Activated naive CD4-positive, alpha-beta T cell treated with anti-CD3 and anti-CD28 coated beads, Interleukin-2, amount 10 ng/mL, durations not matched to agents 7 days and 5 days (primary cell): ENCODE measurements at regions not wholly inside any gene's neighbourhood (a gene's known extent, or its start where the extent isn't known, plus 50 kb on each side); places are given as distances from the start of the nearest gene placed in this dataset.

ENCODE experiments used
- CTCF ChIA-PET: fragments of 350-600 bp; sonication (Branson Sonifier 250); formaldehyde crosslinking; loops from one replicate; lab custom pipeline; 2021; ENCODE audit warnings: antibody characterized with exemption; lab: Charles Lee
- DNase-seq: peaks from one replicate; pipeline ENCODE4 v3.0.0-alpha.2; 2020
- H3K27ac Mint-ChIP-seq: one replicate; pipeline ENCODE4 v1.8.0; 2021; ENCODE audit warnings: mild to moderate bottlenecking, moderate library complexity, mixed read lengths
- H3K27me3 Mint-ChIP-seq: one replicate; pipeline ENCODE4 v1.8.0; 2021; ENCODE audit warnings: mild to moderate bottlenecking, mixed read lengths
- H3K36me3 Mint-ChIP-seq: one replicate; pipeline ENCODE4 v1.8.0; 2021; ENCODE audit warnings: mixed read lengths
- H3K4me1 Mint-ChIP-seq: one replicate; pipeline ENCODE4 v1.8.0; 2021; ENCODE audit warnings: mixed read lengths
- H3K4me3 Mint-ChIP-seq: one replicate; pipeline ENCODE4 v1.8.0; 2021; ENCODE audit warnings: mild to moderate bottlenecking, moderate library complexity, mixed read lengths
- H3K9me3 Mint-ChIP-seq: one replicate; pipeline ENCODE4 v1.8.0; 2021; ENCODE audit warnings: mixed read lengths

- H3K4me1 Mint-ChIP-seq, result no peaks in the 10 kb centered on the region
- no peak overlapping the region for H3K27ac Mint-ChIP-seq
- no peak overlapping the region for H3K4me3 Mint-ChIP-seq
- peaks cover 14% of the 10 kb centered on the region for H3K36me3 Mint-ChIP-seq
- H3K9me3 Mint-ChIP-seq, result peaks cover 22% of the 10 kb centered on the region
- no peak for DNase-seq
- CTCF ChIA-PET, result interaction anchor here (0.6 kb wide), 1 partner anchor 71 kb away, joined by 3 read pairs; no protein-coding TSS in a partner anchor
- peaks cover 8% of the 10 kb centered on the region for H3K27me3 Mint-ChIP-seq
Observed at GRCh38 chr9:20111173-20111843, 322.5 kb upstream of the SLC24A2 start.

- CTCF ChIA-PET, result no interaction called here
- Mint-ChIP-seq H3K27ac (no peak overlapping the region), H3K9me3 (peaks cover 26% of the 10 kb centered on the region), H3K4me1 (no peaks in the 10 kb centered on the region), H3K27me3 (no peaks in the 10 kb centered on the region), H3K4me3 (no peak overlapping the region), H3K36me3 (peaks cover 19% of the 10 kb centered on the region)
- no peak for DNase-seq
Observed at GRCh38 chr9:20095430-20096092, 306.7 kb upstream of the SLC24A2 start.

GRCh38 chr9:20092561-20092960 is 303.7 kb upstream of the SLC24A2 start:
- Mint-ChIP-seq H3K27me3 (no peaks in the 10 kb centered on the region), H3K27ac (no peak overlapping the region), H3K36me3 (peaks cover 21% of the 10 kb centered on the region), H3K4me1 (peaks cover 3% of the 10 kb centered on the region), H3K4me3 (no peak overlapping the region), H3K9me3 (peaks cover 29% of the 10 kb centered on the region)
- DNase-seq, result no peak
- CTCF ChIA-PET, result no interaction called here

GRCh38 chr9:20087481-20087880 is 298.6 kb upstream of the SLC24A2 start:
- CTCF ChIA-PET, result no interaction called here
- Mint-ChIP-seq H3K27ac (no peak overlapping the region), H3K4me1 (peaks cover 3% of the 10 kb centered on the region), H3K4me3 (no peak overlapping the region), H3K9me3 (peaks cover 23% of the 10 kb centered on the region), H3K36me3 (peaks cover 12% of the 10 kb centered on the region), H3K27me3 (no peaks in the 10 kb centered on the region)
- no peak for DNase-seq

GRCh38 chr9:20085842-20086241 is 297.0 kb upstream of the SLC24A2 start:
- H3K27ac Mint-ChIP-seq, result no peak overlapping the region
- no peak for DNase-seq
- peaks cover 3% of the 10 kb centered on the region for H3K4me1 Mint-ChIP-seq
- peaks cover 6% of the 10 kb centered on the region for H3K36me3 Mint-ChIP-seq
- H3K9me3 Mint-ChIP-seq, result peaks cover 11% of the 10 kb centered on the region
- no peaks in the 10 kb centered on the region for H3K27me3 Mint-ChIP-seq
- H3K4me3 Mint-ChIP-seq, result no peak overlapping the region
- CTCF ChIA-PET, result no interaction called here

- Mint-ChIP-seq H3K36me3 (peaks cover 6% of the 10 kb centered on the region), H3K9me3 (peaks cover 4% of the 10 kb centered on the region), H3K27ac (no peak overlapping the region), H3K4me1 (no peaks in the 10 kb centered on the region), H3K4me3 (no peak overlapping the region), H3K27me3 (no peaks in the 10 kb centered on the region)
- no peak for DNase-seq
- CTCF ChIA-PET, result no interaction called here
Observed at GRCh38 chr9:20084125-20084524, 295.3 kb upstream of the SLC24A2 start.

DNA sequence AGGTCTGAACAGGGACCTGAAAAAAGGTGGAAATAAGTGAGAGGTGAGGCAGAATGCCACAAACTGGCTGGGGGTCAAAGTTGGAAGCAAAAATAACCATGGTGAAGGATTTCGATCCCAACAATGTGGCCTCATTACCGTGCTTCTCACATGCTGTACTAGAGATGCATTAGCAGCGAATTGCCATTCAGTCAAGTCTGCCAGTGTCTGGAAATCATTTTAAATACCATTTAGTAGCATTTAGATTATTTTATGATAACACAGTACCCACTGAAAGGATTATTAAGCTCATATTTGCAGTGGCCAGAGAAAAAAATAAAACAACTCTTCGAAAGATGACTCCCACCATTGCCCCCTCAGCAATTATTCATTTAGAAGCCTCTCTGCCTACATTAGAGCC is 294.6 kb upstream of the SLC24A2 start:
- peaks cover 4% of the 10 kb centered on the region for H3K9me3 Mint-ChIP-seq
- H3K27me3 Mint-ChIP-seq, result peaks cover 3% of the 10 kb centered on the region
- CTCF ChIA-PET, result no interaction called here
- no peak overlapping the region for H3K27ac Mint-ChIP-seq
- peaks cover 6% of the 10 kb centered on the region for H3K36me3 Mint-ChIP-seq
- DNase-seq, result no peak
- H3K4me3 Mint-ChIP-seq, result no peak overlapping the region
- no peaks in the 10 kb centered on the region for H3K4me1 Mint-ChIP-seq

- DNase-seq, result no peak
- Mint-ChIP-seq H3K4me1 (no peaks in the 10 kb centered on the region), H3K27ac (no peak overlapping the region), H3K27me3 (peaks cover 4% of the 10 kb centered on the region), H3K4me3 (no peak overlapping the region), H3K9me3 (peaks cover 4% of the 10 kb centered on the region), H3K36me3 (peaks cover 6% of the 10 kb centered on the region)
- CTCF ChIA-PET, result no interaction called here
Observed at GRCh38 chr9:20082831-20083230, 294.0 kb upstream of the SLC24A2 start.

- Mint-ChIP-seq H3K4me3 (no peak overlapping the region), H3K27ac (no peak overlapping the region), H3K9me3 (peaks cover 2% of the 10 kb centered on the region), H3K4me1 (no peaks in the 10 kb centered on the region), H3K27me3 (peaks cover 4% of the 10 kb centered on the region), H3K36me3 (peaks cover 6% of the 10 kb centered on the region)
- CTCF ChIA-PET, result no interaction called here
- no peak for DNase-seq
Observed at GRCh38 chr9:20082406-20082805, 293.6 kb upstream of the SLC24A2 start.

DNA sequence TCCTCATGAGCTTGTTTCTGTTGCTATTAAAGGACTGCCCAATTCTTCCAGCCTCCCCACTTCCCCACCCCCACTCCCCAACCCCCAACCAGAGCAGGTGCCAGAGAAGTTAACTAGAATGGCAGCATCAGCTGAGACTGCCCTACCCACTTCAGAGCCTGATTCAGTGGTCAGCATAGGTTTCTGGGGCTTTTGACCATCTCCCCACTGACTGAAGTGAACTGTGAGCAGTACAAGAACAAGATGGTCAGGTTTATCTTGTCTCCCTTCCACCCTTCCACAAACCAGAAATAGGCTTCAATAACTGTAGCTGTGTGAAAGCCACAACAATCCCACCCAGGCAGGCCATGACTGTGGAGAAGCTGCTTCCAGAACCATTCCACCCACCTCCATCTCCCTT is 289.4 kb upstream of the SLC24A2 start:
- Mint-ChIP-seq H3K36me3 (peaks cover 15% of the 10 kb centered on the region), H3K27ac (no peak overlapping the region)
- CTCF ChIA-PET, result no interaction called here

GRCh38 chr9:20074291-20074690 is 285.5 kb upstream of the SLC24A2 start:
- no peaks in the 10 kb centered on the region for H3K4me1 Mint-ChIP-seq
- H3K27ac Mint-ChIP-seq, result no peak overlapping the region
- H3K27me3 Mint-ChIP-seq, result peaks cover 4% of the 10 kb centered on the region
- CTCF ChIA-PET, result no interaction called here
- peaks cover 11% of the 10 kb centered on the region for H3K36me3 Mint-ChIP-seq
- H3K9me3 Mint-ChIP-seq, result peaks cover 26% of the 10 kb centered on the region
- no peak overlapping the region for H3K4me3 Mint-ChIP-seq
- DNase-seq, result no peak

More for the DNA sequence above, 289.4 kb upstream of the SLC24A2 start:
- peaks cover 19% of the 10 kb centered on the region for H3K9me3 Mint-ChIP-seq
- no peak overlapping the region for H3K4me3 Mint-ChIP-seq
- peaks cover 4% of the 10 kb centered on the region for H3K27me3 Mint-ChIP-seq
- DNase-seq, result no peak
- no peaks in the 10 kb centered on the region for H3K4me1 Mint-ChIP-seq

- no peak for DNase-seq
- no peak overlapping the region for H3K4me3 Mint-ChIP-seq
- H3K27me3 Mint-ChIP-seq, result no peaks in the 10 kb centered on the region
- peaks cover 18% of the 10 kb centered on the region for H3K9me3 Mint-ChIP-seq
- CTCF ChIA-PET, result no interaction called here
- no peak overlapping the region for H3K27ac Mint-ChIP-seq
- H3K36me3 Mint-ChIP-seq, result peaks cover 9% of the 10 kb centered on the region
- peaks cover 17% of the 10 kb centered on the region for H3K4me1 Mint-ChIP-seq
Observed at GRCh38 chr9:20070336-20070735, 281.5 kb upstream of the SLC24A2 start.

GRCh38 chr9:20065796-20066700 is 277.2 kb upstream of the SLC24A2 start:
- Mint-ChIP-seq H3K36me3 (peaks cover 8% of the 10 kb centered on the region), H3K27me3 (no peaks in the 10 kb centered on the region), H3K27ac (no peak overlapping the region), H3K4me3 (no peak overlapping the region), H3K9me3 (peaks cover 8% of the 10 kb centered on the region), H3K4me1 (peaks cover 26% of the 10 kb centered on the region)
- CTCF ChIA-PET, result interaction anchor here (0.6 kb wide), 1 partner anchor 621 kb away, joined by 3 read pairs; no protein-coding TSS in a partner anchor
- no peak for DNase-seq

DNA sequence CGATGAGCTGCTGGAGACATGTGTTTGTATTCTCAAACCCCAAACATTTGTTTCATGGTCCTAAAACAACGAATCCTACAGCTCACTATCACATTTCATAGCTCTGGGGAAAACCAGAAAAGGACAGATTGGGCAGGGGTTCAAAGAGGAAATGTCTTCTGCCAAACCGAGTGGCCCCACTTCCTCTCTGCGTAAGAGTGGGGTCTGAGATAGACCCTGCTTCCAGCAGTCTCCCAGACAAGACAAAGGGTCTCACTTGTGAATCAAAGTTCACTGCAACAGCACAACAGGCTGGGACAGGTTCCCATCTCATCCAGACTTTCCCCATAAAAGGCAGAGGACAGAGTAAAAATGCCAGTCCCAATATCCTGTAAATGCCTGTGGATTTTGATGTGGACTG is 276.2 kb upstream of the SLC24A2 start:
- Mint-ChIP-seq H3K36me3 (peaks cover 8% of the 10 kb centered on the region), H3K4me3 (no peak overlapping the region), H3K9me3 (peaks cover 4% of the 10 kb centered on the region), H3K4me1 (peaks cover 26% of the 10 kb centered on the region), H3K27ac (no peak overlapping the region), H3K27me3 (no peaks in the 10 kb centered on the region)
- DNase-seq, result no peak
- CTCF ChIA-PET, result interaction anchor here (0.6 kb wide), 2 partner anchors 11 to 275 kb away, joined by 3 read pairs; no protein-coding TSS in a partner anchor
